ENCODE measurements at regions not wholly inside any gene's neighbourhood (a gene's known extent, or its start where the extent isn't known, plus 50 kb on each side); places are given as distances from the start of the nearest gene placed in this dataset.

- Histone ChIP-seq H3K9ac (ENCODE audit: low read length) (no peak overlapping the region), H3K36me3 (ENCODE audit: insufficient read depth, low read length) (no peaks in the 10 kb centered on the region), H3K27me3 (ENCODE audit: control insufficient read depth in 1 of 2, insufficient read depth in 2 of 2, low read length in 2 of 2) (no peaks in the 10 kb centered on the region), H3K9me3 (ENCODE audit: low read length) (no peaks in the 10 kb centered on the region), H3K27ac (ENCODE audit: low read depth, low read length) (no peak overlapping the region), H3K4me3 (ENCODE audit: low read depth in 1 of 2, low read length in 2 of 2) (no peak overlapping the region), H3K4me1 (ENCODE audit: insufficient read depth, low read length) (no peaks in the 10 kb centered on the region)
Observed at GRCh38 chr10:29900865-29901264, 158.5 kb downstream of the JCAD start.

- H3K27me3 ChIP-seq (ENCODE audit: control insufficient read depth in 1 of 2, insufficient read depth in 2 of 2, low read length in 2 of 2) = no peaks in the 10 kb centered on the region
- no peaks in the 10 kb centered on the region for H3K9me3 ChIP-seq (ENCODE audit: low read length)
- no peak overlapping the region for H3K4me3 ChIP-seq (ENCODE audit: low read depth in 1 of 2, low read length in 2 of 2)
- no peaks in the 10 kb centered on the region for H3K4me1 ChIP-seq (ENCODE audit: insufficient read depth, low read length)
- no peak overlapping the region for H3K9ac ChIP-seq (ENCODE audit: low read length)
- no peaks in the 10 kb centered on the region for H3K36me3 ChIP-seq (ENCODE audit: insufficient read depth, low read length)
- no peak overlapping the region for H3K27ac ChIP-seq (ENCODE audit: low read depth, low read length)
Observed at GRCh38 chr10:29897999-29898716, 161.2 kb downstream of the JCAD start.

- Histone ChIP-seq H3K9ac (ENCODE audit: low read length) (no peak overlapping the region), H3K36me3 (ENCODE audit: insufficient read depth, low read length) (no peaks in the 10 kb centered on the region), H3K4me1 (ENCODE audit: insufficient read depth, low read length) (no peaks in the 10 kb centered on the region), H3K4me3 (ENCODE audit: low read depth in 1 of 2, low read length in 2 of 2) (no peak overlapping the region), H3K27me3 (ENCODE audit: control insufficient read depth in 1 of 2, insufficient read depth in 2 of 2, low read length in 2 of 2) (no peaks in the 10 kb centered on the region), H3K9me3 (ENCODE audit: low read length) (no peaks in the 10 kb centered on the region), H3K27ac (ENCODE audit: low read depth, low read length) (no peak overlapping the region)
Observed at GRCh38 chr10:29897430-29897829, 162.0 kb downstream of the JCAD start.

GRCh38 chr10:29896053-29896452 lies 163.3 kb downstream of the JCAD start:
- H3K36me3 ChIP-seq (ENCODE audit: insufficient read depth, low read length) = no peaks in the 10 kb centered on the region
- H3K4me3 ChIP-seq (ENCODE audit: low read depth in 1 of 2, low read length in 2 of 2) = no peak overlapping the region
- H3K9me3 ChIP-seq (ENCODE audit: low read length) = no peaks in the 10 kb centered on the region
- no peaks in the 10 kb centered on the region for H3K4me1 ChIP-seq (ENCODE audit: insufficient read depth, low read length)
- no peaks in the 10 kb centered on the region for H3K27me3 ChIP-seq (ENCODE audit: control insufficient read depth in 1 of 2, insufficient read depth in 2 of 2, low read length in 2 of 2)
- no peak overlapping the region for H3K27ac ChIP-seq (ENCODE audit: low read depth, low read length)
- H3K9ac ChIP-seq (ENCODE audit: low read length) = no peak overlapping the region

GRCh38 chr10:29895456-29895855 lies 163.9 kb downstream of the JCAD start:
- Histone ChIP-seq H3K27ac (ENCODE audit: low read depth, low read length) (no peak overlapping the region), H3K27me3 (ENCODE audit: control insufficient read depth in 1 of 2, insufficient read depth in 2 of 2, low read length in 2 of 2) (no peaks in the 10 kb centered on the region), H3K36me3 (ENCODE audit: insufficient read depth, low read length) (no peaks in the 10 kb centered on the region), H3K4me3 (ENCODE audit: low read depth in 1 of 2, low read length in 2 of 2) (no peak overlapping the region), H3K9ac (ENCODE audit: low read length) (no peak overlapping the region), H3K9me3 (ENCODE audit: low read length) (no peaks in the 10 kb centered on the region), H3K4me1 (ENCODE audit: insufficient read depth, low read length) (no peaks in the 10 kb centered on the region)

GRCh38 chr10:29888321-29888720 lies 171.1 kb downstream of the JCAD start:
- no peaks in the 10 kb centered on the region for H3K9me3 ChIP-seq (ENCODE audit: low read length)
- no peak overlapping the region for H3K9ac ChIP-seq (ENCODE audit: low read length)
- no peaks in the 10 kb centered on the region for H3K36me3 ChIP-seq (ENCODE audit: insufficient read depth, low read length)
- no peak overlapping the region for H3K4me3 ChIP-seq (ENCODE audit: low read depth in 1 of 2, low read length in 2 of 2)
- H3K27me3 ChIP-seq (ENCODE audit: control insufficient read depth in 1 of 2, insufficient read depth in 2 of 2, low read length in 2 of 2) = no peaks in the 10 kb centered on the region
- no peaks in the 10 kb centered on the region for H3K4me1 ChIP-seq (ENCODE audit: insufficient read depth, low read length)
- H3K27ac ChIP-seq (ENCODE audit: low read depth, low read length) = no peak overlapping the region

GRCh38 chr10:29886299-29886698 lies 173.1 kb downstream of the JCAD start:
- Histone ChIP-seq H3K9ac (ENCODE audit: low read length) (no peak overlapping the region), H3K27ac (ENCODE audit: low read depth, low read length) (no peak overlapping the region), H3K4me1 (ENCODE audit: insufficient read depth, low read length) (peaks cover 12% of the 10 kb centered on the region), H3K4me3 (ENCODE audit: low read depth in 1 of 2, low read length in 2 of 2) (no peak overlapping the region), H3K9me3 (ENCODE audit: low read length) (no peaks in the 10 kb centered on the region), H3K27me3 (ENCODE audit: control insufficient read depth in 1 of 2, insufficient read depth in 2 of 2, low read length in 2 of 2) (no peaks in the 10 kb centered on the region), H3K36me3 (ENCODE audit: insufficient read depth, low read length) (no peaks in the 10 kb centered on the region)

GRCh38 chr10:29883231-29883630 lies 176.2 kb downstream of the JCAD start:
- Histone ChIP-seq H3K27me3 (ENCODE audit: control insufficient read depth in 1 of 2, insufficient read depth in 2 of 2, low read length in 2 of 2) (no peaks in the 10 kb centered on the region), H3K9ac (ENCODE audit: low read length) (no peak overlapping the region), H3K9me3 (ENCODE audit: low read length) (no peaks in the 10 kb centered on the region), H3K4me3 (ENCODE audit: low read depth in 1 of 2, low read length in 2 of 2) (no peak overlapping the region), H3K27ac (ENCODE audit: low read depth, low read length) (no peak overlapping the region), H3K4me1 (ENCODE audit: insufficient read depth, low read length) (peaks cover 12% of the 10 kb centered on the region), H3K36me3 (ENCODE audit: insufficient read depth, low read length) (no peaks in the 10 kb centered on the region)

- Histone ChIP-seq H3K27ac (ENCODE audit: low read depth, low read length) (no peak overlapping the region), H3K4me3 (ENCODE audit: low read depth in 1 of 2, low read length in 2 of 2) (no peak overlapping the region), H3K9ac (ENCODE audit: low read length) (no peak overlapping the region), H3K27me3 (ENCODE audit: control insufficient read depth in 1 of 2, insufficient read depth in 2 of 2, low read length in 2 of 2) (no peaks in the 10 kb centered on the region), H3K4me1 (ENCODE audit: insufficient read depth, low read length) (peaks cover 12% of the 10 kb centered on the region), H3K9me3 (ENCODE audit: low read length) (no peaks in the 10 kb centered on the region), H3K36me3 (ENCODE audit: insufficient read depth, low read length) (no peaks in the 10 kb centered on the region)
Observed at GRCh38 chr10:29882766-29883165, 176.6 kb downstream of the JCAD start.

- peaks cover 12% of the 10 kb centered on the region for H3K4me1 ChIP-seq (ENCODE audit: insufficient read depth, low read length)
- H3K9ac ChIP-seq (ENCODE audit: low read length) = no peak overlapping the region
Observed at GRCh38 chr10:29881811-29882210, 177.6 kb downstream of the JCAD start.

GRCh38 chr10:29881336-29881771 lies 178.0 kb downstream of the JCAD start:
- Histone ChIP-seq H3K36me3 (ENCODE audit: insufficient read depth, low read length) (no peaks in the 10 kb centered on the region), H3K27ac (ENCODE audit: low read depth, low read length) (no peak overlapping the region), H3K4me1 (ENCODE audit: insufficient read depth, low read length) (peaks cover 12% of the 10 kb centered on the region), H3K4me3 (ENCODE audit: low read depth in 1 of 2, low read length in 2 of 2) (no peak overlapping the region), H3K9ac (ENCODE audit: low read length) (no peak overlapping the region), H3K27me3 (ENCODE audit: control insufficient read depth in 1 of 2, insufficient read depth in 2 of 2, low read length in 2 of 2) (no peaks in the 10 kb centered on the region), H3K9me3 (ENCODE audit: low read length) (no peaks in the 10 kb centered on the region)

More at GRCh38 chr10:29881811-29882210, 177.6 kb downstream of the JCAD start:
- Histone ChIP-seq H3K9me3 (ENCODE audit: low read length) (no peaks in the 10 kb centered on the region), H3K27me3 (ENCODE audit: control insufficient read depth in 1 of 2, insufficient read depth in 2 of 2, low read length in 2 of 2) (no peaks in the 10 kb centered on the region), H3K4me3 (ENCODE audit: low read depth in 1 of 2, low read length in 2 of 2) (no peak overlapping the region), H3K27ac (ENCODE audit: low read depth, low read length) (no peak overlapping the region), H3K36me3 (ENCODE audit: insufficient read depth, low read length) (no peaks in the 10 kb centered on the region)

GRCh38 chr10:29880856-29881255 lies 178.5 kb downstream of the JCAD start:
- Histone ChIP-seq H3K27ac (ENCODE audit: low read depth, low read length) (no peak overlapping the region), H3K36me3 (ENCODE audit: insufficient read depth, low read length) (no peaks in the 10 kb centered on the region), H3K4me1 (ENCODE audit: insufficient read depth, low read length) (peaks cover 12% of the 10 kb centered on the region)

More at GRCh38 chr10:29880856-29881255, 178.5 kb downstream of the JCAD start:
- H3K9me3 ChIP-seq (ENCODE audit: low read length) = no peaks in the 10 kb centered on the region
- H3K9ac ChIP-seq (ENCODE audit: low read length) = no peak overlapping the region
- H3K4me3 ChIP-seq (ENCODE audit: low read depth in 1 of 2, low read length in 2 of 2) = no peak overlapping the region
- no peaks in the 10 kb centered on the region for H3K27me3 ChIP-seq (ENCODE audit: control insufficient read depth in 1 of 2, insufficient read depth in 2 of 2, low read length in 2 of 2)
